ENCODE measurements at regions not wholly inside any gene's neighbourhood (a gene's known extent, or its start where the extent isn't known, plus 50 kb on each side); places are given as distances from the start of the nearest gene placed in this dataset.

GRCh38 chr7:27351137-27351536, 108.5 kb downstream of the EVX1 start:
- H3K27me3 Mint-ChIP-seq = peaks cover 40% of the 10 kb centered on the region
- H3K27ac ChIP-seq (ENCODE audit: low read depth in 1 of 2, low read length in 2 of 2) = no peak overlapping the region
- no peaks in the 10 kb centered on the region for H3K4me1 ChIP-seq (ENCODE audit: insufficient read depth, low read length)
- CTCF ChIA-PET = no interaction called here
- DNase-seq (no peak), ATAC-seq (ENCODE audit: poor library complexity) (no peak)
- no peak overlapping the region for H3K27ac Mint-ChIP-seq
- no peaks in the 10 kb centered on the region for H3K27me3 ChIP-seq (ENCODE audit: control insufficient read depth in 1 of 2, insufficient read depth in 2 of 2, low read length in 2 of 2)
- no peaks in the 10 kb centered on the region for H3K9me3 Mint-ChIP-seq
- no peak overlapping the region for H3K4me3 ChIP-seq (ENCODE audit: low read length)
- TF ChIP-seq CTCF (IDR thresholded peaks at IDR 0.05) = no peak
- H3K36me3 Mint-ChIP-seq (ENCODE audit: low read depth) = no peaks in the 10 kb centered on the region
- POLR2A ChIA-PET = no interaction called here
- intact Hi-C loops (cut with DNase I, micrococcal nuclease) = no loop called here
- no peaks in the 10 kb centered on the region for H3K9me3 ChIP-seq (ENCODE audit: control insufficient read depth in 1 of 2, insufficient read depth in 1 of 2, low read length in 2 of 2)
- no peak overlapping the region for H3K4me3 Mint-ChIP-seq
- H3K36me3 ChIP-seq (ENCODE audit: insufficient read depth, low read length) = no peaks in the 10 kb centered on the region
- no peaks in the 10 kb centered on the region for H3K4me1 Mint-ChIP-seq (ENCODE audit: low read depth)

DNA sequence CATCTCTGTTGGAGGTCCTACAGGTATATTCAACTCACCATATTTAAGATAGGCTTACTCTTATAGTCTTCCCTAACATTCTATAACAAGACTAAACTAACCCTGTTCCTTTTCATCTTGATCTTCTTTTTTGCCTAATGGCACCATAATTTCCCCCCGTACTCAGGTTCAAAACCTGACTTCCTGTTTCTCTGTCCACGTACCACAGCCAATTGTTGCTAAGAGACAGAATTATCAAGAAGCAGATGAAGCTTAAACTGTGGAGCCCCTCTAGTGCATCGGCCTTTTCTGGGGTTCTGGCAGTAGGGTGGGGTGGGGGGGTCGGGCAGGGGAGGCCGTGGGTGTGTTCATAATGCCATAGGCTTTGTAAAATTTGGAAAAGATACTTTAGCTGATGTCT, 109.2 kb downstream of the EVX1 start:
- no peak overlapping the region for H3K4me3 ChIP-seq (ENCODE audit: low read length)
- POLR2A ChIA-PET = no interaction called here
- CTCF ChIA-PET = no interaction called here
- TF ChIP-seq CTCF (IDR thresholded peaks at IDR 0.05) = no peak
- Mint-ChIP-seq H3K36me3 (ENCODE audit: low read depth) (no peaks in the 10 kb centered on the region), H3K4me1 (ENCODE audit: low read depth) (no peaks in the 10 kb centered on the region), H3K27me3 (peaks cover 40% of the 10 kb centered on the region), H3K27ac (no peak overlapping the region), H3K9me3 (no peaks in the 10 kb centered on the region), H3K4me3 (no peak overlapping the region)
- H3K36me3 ChIP-seq (ENCODE audit: insufficient read depth, low read length) = no peaks in the 10 kb centered on the region
- no peak for ATAC-seq (ENCODE audit: poor library complexity)
- H3K9me3 ChIP-seq (ENCODE audit: control insufficient read depth in 1 of 2, insufficient read depth in 1 of 2, low read length in 2 of 2) = no peaks in the 10 kb centered on the region
- H3K27ac ChIP-seq (ENCODE audit: low read depth in 1 of 2, low read length in 2 of 2) = no peak overlapping the region
- DNase-seq = no peak
- H3K27me3 ChIP-seq (ENCODE audit: control insufficient read depth in 1 of 2, insufficient read depth in 2 of 2, low read length in 2 of 2) = no peaks in the 10 kb centered on the region
- no peaks in the 10 kb centered on the region for H3K4me1 ChIP-seq (ENCODE audit: insufficient read depth, low read length)
- intact Hi-C loops (cut with DNase I, micrococcal nuclease) = no loop called here

GRCh38 chr7:27359181-27360125, 116.9 kb downstream of the EVX1 start:
- Mint-ChIP-seq H3K4me3 (no peak overlapping the region), H3K4me1 (ENCODE audit: low read depth) (no peaks in the 10 kb centered on the region), H3K27me3 (peaks cover 25% of the 10 kb centered on the region), H3K36me3 (ENCODE audit: low read depth) (no peaks in the 10 kb centered on the region), H3K9me3 (no peaks in the 10 kb centered on the region), H3K27ac (no peak overlapping the region)
- no peak for ATAC-seq (ENCODE audit: poor library complexity)
- Histone ChIP-seq H3K4me3 (ENCODE audit: low read length) (no peak overlapping the region), H3K36me3 (ENCODE audit: insufficient read depth, low read length) (no peaks in the 10 kb centered on the region), H3K9me3 (ENCODE audit: control insufficient read depth in 1 of 2, insufficient read depth in 1 of 2, low read length in 2 of 2) (no peaks in the 10 kb centered on the region), H3K27me3 (ENCODE audit: control insufficient read depth in 1 of 2, insufficient read depth in 2 of 2, low read length in 2 of 2) (no peaks in the 10 kb centered on the region), H3K27ac (ENCODE audit: low read depth in 1 of 2, low read length in 2 of 2) (no peak overlapping the region), H3K4me1 (ENCODE audit: insufficient read depth, low read length) (no peaks in the 10 kb centered on the region)
- CTCF ChIA-PET = no interaction called here
- POLR2A ChIA-PET = no interaction called here
- intact Hi-C loops (cut with DNase I, micrococcal nuclease) = no loop called here
- no peak for TF ChIP-seq CTCF (IDR thresholded peaks at IDR 0.05)
- peak in 2 of 14 experiments; percentile 27 to 55 for DNase-seq
